Nephron (organoid): ENCODE measurements at regions not wholly inside any gene's neighbourhood (a gene's known extent, or its start where the extent isn't known, plus 50 kb on each side); places are given as distances from the start of the nearest gene placed in this dataset.

Experiments
- H3K27ac Mint-ChIP-seq, 3 experiments: 2 replicates each; pipeline ENCODE4 v1.8.0; 2020; ENCODE audit warnings: mixed read lengths in 3 of 3, mild to moderate bottlenecking in 2 of 3, moderate library complexity in 1 of 3
- H3K27me3 Mint-ChIP-seq: 2 replicates; pipeline ENCODE4 v1.8.0; 2021; ENCODE audit warnings: low read depth, mild to moderate bottlenecking, moderate library complexity, mixed read lengths
- H3K36me3 Mint-ChIP-seq: 2 replicates; pipeline ENCODE4 v1.8.0; 2020; ENCODE audit warnings: low read depth, mixed read lengths
- H3K4me1 Mint-ChIP-seq: 2 replicates; pipeline ENCODE4 v1.8.0; 2020; ENCODE audit warnings: mixed read lengths
- H3K4me3 Mint-ChIP-seq, 3 experiments: 2 replicates each; pipeline ENCODE4 v1.8.0; 2020; ENCODE audit warnings: mild to moderate bottlenecking in 3 of 3, mixed read lengths in 3 of 3, moderate library complexity in 2 of 3
- H3K9me3 Mint-ChIP-seq: 2 replicates; pipeline ENCODE4 v1.8.0; 2020; ENCODE audit warnings: mixed read lengths
- TF ChIP-seq, protein P1 (sequence below), 3 experiments: fragments of 200-600 bp; sonication (generic); IDR thresholded peaks; one replicate each; pipeline ENCODE4 v1.5.0; 2021; ENCODE audit warnings: antibody characterized with exemption in 3 of 3; ENCODE audit not compliant: unreplicated experiment in 3 of 3

GRCh38 chr4:52198294-52198693 is 147.2 kb downstream of the SPATA18 start:
- Mint-ChIP-seq H3K27me3 (peaks cover 6% of the 10 kb centered on the region), H3K9me3 (no peaks in the 10 kb centered on the region), H3K4me3 (no peak overlapping the region), H3K36me3 (peaks cover 4% of the 10 kb centered on the region), H3K4me1 (peaks cover 59% of the 10 kb centered on the region), H3K27ac (peak overlapping the region; percentile 78 to 92 (median 90))
- TF ChIP-seq, protein P1, sequence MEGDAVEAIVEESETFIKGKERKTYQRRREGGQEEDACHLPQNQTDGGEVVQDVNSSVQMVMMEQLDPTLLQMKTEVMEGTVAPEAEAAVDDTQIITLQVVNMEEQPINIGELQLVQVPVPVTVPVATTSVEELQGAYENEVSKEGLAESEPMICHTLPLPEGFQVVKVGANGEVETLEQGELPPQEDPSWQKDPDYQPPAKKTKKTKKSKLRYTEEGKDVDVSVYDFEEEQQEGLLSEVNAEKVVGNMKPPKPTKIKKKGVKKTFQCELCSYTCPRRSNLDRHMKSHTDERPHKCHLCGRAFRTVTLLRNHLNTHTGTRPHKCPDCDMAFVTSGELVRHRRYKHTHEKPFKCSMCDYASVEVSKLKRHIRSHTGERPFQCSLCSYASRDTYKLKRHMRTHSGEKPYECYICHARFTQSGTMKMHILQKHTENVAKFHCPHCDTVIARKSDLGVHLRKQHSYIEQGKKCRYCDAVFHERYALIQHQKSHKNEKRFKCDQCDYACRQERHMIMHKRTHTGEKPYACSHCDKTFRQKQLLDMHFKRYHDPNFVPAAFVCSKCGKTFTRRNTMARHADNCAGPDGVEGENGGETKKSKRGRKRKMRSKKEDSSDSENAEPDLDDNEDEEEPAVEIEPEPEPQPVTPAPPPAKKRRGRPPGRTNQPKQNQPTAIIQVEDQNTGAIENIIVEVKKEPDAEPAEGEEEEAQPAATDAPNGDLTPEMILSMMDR (IDR thresholded peaks at IDR 0.05; ENCODE audit: unreplicated experiment in 3 of 3): no peak

DNA sequence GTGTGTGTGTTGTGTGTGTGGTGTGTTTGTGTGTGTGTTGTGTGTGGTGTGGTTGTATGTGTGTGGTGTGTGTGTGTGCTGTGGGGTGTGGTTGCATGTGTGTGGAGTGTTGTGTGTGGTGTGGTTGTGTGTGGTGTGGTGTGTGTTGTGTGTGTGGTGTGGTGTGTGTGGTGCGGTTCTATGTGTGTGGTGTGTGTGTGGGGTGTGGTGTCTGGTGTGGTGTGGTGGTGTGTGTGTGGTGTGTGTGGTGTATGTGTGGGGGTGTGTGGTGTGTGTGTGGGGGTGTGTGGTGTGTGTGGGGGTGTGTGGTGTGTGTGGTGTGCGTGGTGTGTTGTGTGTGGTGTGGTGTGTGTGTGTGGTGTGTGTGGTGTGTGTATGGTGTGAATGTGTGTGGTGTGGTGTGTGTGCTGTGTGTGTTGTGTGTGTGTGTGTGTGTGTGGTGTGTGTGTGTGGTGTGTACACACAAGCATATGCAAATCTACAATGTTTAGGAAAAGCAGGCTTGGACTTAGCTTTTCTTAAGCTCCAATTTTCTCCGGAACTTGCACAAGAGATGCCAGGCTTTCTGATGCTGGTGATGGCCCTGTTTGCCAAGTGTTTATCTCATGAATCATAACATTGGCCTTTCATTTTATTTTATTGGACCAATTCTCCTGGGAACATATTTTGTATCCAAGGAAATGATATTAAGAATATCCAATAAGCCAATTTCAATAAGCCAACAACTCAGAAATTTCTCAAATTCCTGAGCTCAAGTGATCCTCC is 148.7 kb downstream of the SPATA18 start:
- Mint-ChIP-seq H3K4me3 (no peak overlapping the region), H3K9me3 (no peaks in the 10 kb centered on the region), H3K4me1 (peaks cover 65% of the 10 kb centered on the region), H3K36me3 (peaks cover 4% of the 10 kb centered on the region), H3K27ac (peak overlapping the region; percentile 32 to 78 (median 39)), H3K27me3 (peaks cover 6% of the 10 kb centered on the region)
- TF ChIP-seq, protein P1 (IDR thresholded peaks at IDR 0.05; ENCODE audit: unreplicated experiment in 3 of 3): no peak

DNA sequence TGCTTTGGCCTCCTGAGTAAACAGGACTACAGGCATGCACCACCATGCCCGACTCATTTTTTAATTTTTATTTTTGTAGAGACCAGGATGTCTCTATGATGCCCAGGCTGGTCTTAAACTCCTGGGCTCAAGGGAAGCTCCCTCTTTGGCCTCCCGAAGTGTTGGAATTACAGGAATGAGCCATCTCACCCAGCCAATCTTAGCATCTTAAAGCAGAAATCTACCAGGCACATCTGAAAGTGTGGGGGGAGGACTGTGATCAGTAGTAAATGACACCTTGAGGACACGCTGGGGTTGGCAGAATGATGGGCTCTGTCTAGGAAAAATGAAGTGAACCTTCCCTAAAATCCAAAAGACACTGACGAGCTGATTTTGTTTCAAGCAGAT is 149.2 kb downstream of the SPATA18 start:
- TF ChIP-seq, protein P1 (IDR thresholded peaks at IDR 0.05; ENCODE audit: unreplicated experiment in 3 of 3): no peak
- H3K9me3 Mint-ChIP-seq: no peaks in the 10 kb centered on the region
- H3K27me3 Mint-ChIP-seq: peaks cover 6% of the 10 kb centered on the region
- peaks cover 59% of the 10 kb centered on the region for H3K4me1 Mint-ChIP-seq
- H3K27ac Mint-ChIP-seq: no peak overlapping the region
- H3K36me3 Mint-ChIP-seq: peaks cover 4% of the 10 kb centered on the region
- no peak overlapping the region for H3K4me3 Mint-ChIP-seq

DNA sequence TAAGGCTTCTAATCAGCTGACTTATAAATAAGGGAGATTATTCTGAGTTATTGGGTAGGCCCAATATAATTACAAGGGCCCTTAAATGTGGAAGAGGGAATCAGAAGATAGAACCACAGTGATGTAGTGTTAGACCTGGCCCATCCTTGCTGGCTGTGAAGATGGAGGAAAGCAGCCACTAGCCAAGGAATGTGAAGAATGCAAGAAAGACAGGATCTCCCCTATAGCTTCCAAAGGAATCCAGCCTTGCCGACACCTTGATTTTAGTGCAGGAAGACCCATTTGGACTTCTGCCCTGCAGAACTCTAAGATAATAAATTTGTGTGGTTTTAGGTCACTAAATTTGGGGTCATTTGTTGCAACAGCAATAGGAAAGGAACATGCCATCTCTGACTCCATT is 150.6 kb downstream of the SPATA18 start:
- peaks cover 48% of the 10 kb centered on the region for H3K4me1 Mint-ChIP-seq
- no peaks in the 10 kb centered on the region for H3K9me3 Mint-ChIP-seq
- H3K36me3 Mint-ChIP-seq: peaks cover 4% of the 10 kb centered on the region
- H3K27me3 Mint-ChIP-seq: peaks cover 6% of the 10 kb centered on the region
- H3K27ac Mint-ChIP-seq: no peak overlapping the region
- TF ChIP-seq, protein P1 (IDR thresholded peaks at IDR 0.05; ENCODE audit: unreplicated experiment in 3 of 3): no peak
- H3K4me3 Mint-ChIP-seq: no peak overlapping the region

- H3K27ac Mint-ChIP-seq: peak overlapping the region in 1 of 3 experiments; percentile 2
- peaks cover 42% of the 10 kb centered on the region for H3K4me1 Mint-ChIP-seq
- peaks cover 4% of the 10 kb centered on the region for H3K36me3 Mint-ChIP-seq
- H3K27me3 Mint-ChIP-seq: peaks cover 6% of the 10 kb centered on the region
- TF ChIP-seq, protein P1 (IDR thresholded peaks at IDR 0.05; ENCODE audit: unreplicated experiment in 3 of 3): no peak
- no peak overlapping the region for H3K4me3 Mint-ChIP-seq
- no peaks in the 10 kb centered on the region for H3K9me3 Mint-ChIP-seq
Observed at GRCh38 chr4:52202251-52202779, 151.2 kb downstream of the SPATA18 start.

- Mint-ChIP-seq H3K9me3 (no peaks in the 10 kb centered on the region), H3K36me3 (peaks cover 4% of the 10 kb centered on the region), H3K4me1 (peaks cover 36% of the 10 kb centered on the region), H3K27ac (peak overlapping the region; percentile 19 to 72 (median 41)), H3K27me3 (peaks cover 6% of the 10 kb centered on the region), H3K4me3 (no peak overlapping the region)
- TF ChIP-seq, protein P1 (IDR thresholded peaks at IDR 0.05; ENCODE audit: unreplicated experiment in 3 of 3): no peak
Observed at GRCh38 chr4:52202931-52203330, 151.8 kb downstream of the SPATA18 start.
